H9 (cell line): ENCODE measurements at regions not wholly inside any gene's neighbourhood (a gene's known extent, or its start where the extent isn't known, plus 50 kb on each side); places are given as distances from the start of the nearest gene placed in this dataset.

Experiments
- DNase-seq: peaks from one replicate; pipeline ENCODE4 v3.0.0-alpha.2; 2017
- H2AFZ ChIP-seq: one replicate; pipeline ENCODE4 v1.6.1; 2013; ENCODE audit warnings: mild to moderate bottlenecking, low read length, control low read depth, moderate library complexity
- H2AK5ac ChIP-seq: 2 replicates; pipeline ENCODE4 v1.6.1; 2013; ENCODE audit warnings: low read length, control low read depth, mixed read lengths; ENCODE audit not compliant: insufficient read length
- H2BK120ac ChIP-seq: one replicate; pipeline ENCODE4 v1.6.1; 2013; ENCODE audit warnings: low read depth, mild to moderate bottlenecking, low read length, control low read depth, inconsistent platforms; ENCODE audit not compliant: poor library complexity, severe bottlenecking
- H2BK12ac ChIP-seq: 2 replicates; pipeline ENCODE4 v1.6.1; 2013; ENCODE audit warnings: low read length, control low read depth, mixed read lengths, low read depth; ENCODE audit not compliant: insufficient read length
- H2BK15ac ChIP-seq: 2 replicates; pipeline ENCODE4 v1.6.1; 2013; ENCODE audit warnings: low read depth, low read length, control low read depth
- H2BK20ac ChIP-seq: one replicate; pipeline ENCODE4 v1.6.1; 2013; ENCODE audit warnings: low read depth, mild to moderate bottlenecking, low read length, control low read depth, inconsistent platforms; ENCODE audit not compliant: poor library complexity, severe bottlenecking
- H2BK5ac ChIP-seq: 2 replicates; pipeline ENCODE4 v1.6.1; 2013; ENCODE audit warnings: low read length, control low read depth, mixed read lengths; ENCODE audit not compliant: insufficient read length
- H3K14ac ChIP-seq: 2 replicates; pipeline ENCODE4 v1.6.1; 2013; ENCODE audit warnings: low read length, control low read depth; ENCODE audit not compliant: insufficient read depth
- H3K18ac ChIP-seq: 2 replicates; pipeline ENCODE4 v1.6.1; 2013; ENCODE audit warnings: low read depth, mild to moderate bottlenecking, mixed read lengths, low read length, control low read depth; ENCODE audit not compliant: insufficient read length
- H3K23ac ChIP-seq: 2 replicates; pipeline ENCODE4 v1.6.1; 2013; ENCODE audit warnings: low read length, control low read depth, mixed read lengths, low read depth; ENCODE audit not compliant: insufficient read length
- H3K23me2 ChIP-seq: 2 replicates; pipeline ENCODE4 v1.6.1; 2013; ENCODE audit warnings: low read depth, mild to moderate bottlenecking, mixed read lengths, low read length, control low read depth; ENCODE audit not compliant: insufficient read length, poor library complexity, severe bottlenecking
- H3K27ac ChIP-seq: 2 replicates; pipeline ENCODE4 v1.5.1; 2013; ENCODE audit warnings: low read length, control low read depth, mixed read lengths, low read depth; ENCODE audit not compliant: insufficient read length
- H3K27me3 ChIP-seq: 2 replicates; pipeline ENCODE4 v1.6.1; 2013; ENCODE audit warnings: low read length, control low read depth, inconsistent platforms; ENCODE audit not compliant: insufficient read depth
- H3K4ac ChIP-seq: 2 replicates; pipeline ENCODE4 v1.6.1; 2013; ENCODE audit warnings: low read depth, mild to moderate bottlenecking, control low read depth, inconsistent platforms, low read length, moderate library complexity
- H3K4me1 ChIP-seq: 2 replicates; pipeline ENCODE4 v1.6.1; 2013; ENCODE audit warnings: low read length, control low read depth, inconsistent platforms; ENCODE audit not compliant: insufficient read depth
- H3K4me2 ChIP-seq: 2 replicates; pipeline ENCODE4 v1.6.1; 2013; ENCODE audit warnings: low read length, control low read depth, mixed read lengths; ENCODE audit not compliant: insufficient read length, insufficient read depth
- H3K56ac ChIP-seq: 2 replicates; pipeline ENCODE4 v1.6.1; 2013; ENCODE audit warnings: low read depth, mild to moderate bottlenecking, mixed read lengths, low read length, control low read depth; ENCODE audit not compliant: insufficient read length
- H3K79me1 ChIP-seq: 2 replicates; pipeline ENCODE4 v1.6.1; 2013; ENCODE audit warnings: low read depth, mild to moderate bottlenecking, moderate library complexity, low read length, control low read depth, inconsistent platforms; ENCODE audit not compliant: insufficient read depth, poor library complexity, severe bottlenecking
- H3K79me2 ChIP-seq: 2 replicates; pipeline ENCODE4 v1.6.1; 2013; ENCODE audit warnings: low read length, control low read depth, inconsistent platforms; ENCODE audit not compliant: insufficient read depth
- H3K9ac ChIP-seq: 2 replicates; pipeline ENCODE4 v1.6.1; 2013; ENCODE audit warnings: low read length, control low read depth, mixed read lengths; ENCODE audit not compliant: insufficient read length; ENCODE audit errors: extremely low read depth
- H3K9me3 ChIP-seq: one replicate; pipeline ENCODE4 v1.6.1; 2013; ENCODE audit warnings: low read depth, low read length, inconsistent platforms; ENCODE audit not compliant: control insufficient read depth
- H3T11ph ChIP-seq: one replicate; pipeline ENCODE4 v1.6.1; 2013; ENCODE audit warnings: mild to moderate bottlenecking, low read length, control low read depth, inconsistent platforms
- H4K20me1 ChIP-seq: one replicate; pipeline ENCODE4 v1.6.1; 2013; ENCODE audit not compliant: control insufficient read depth, insufficient read length, insufficient read depth
- H4K5ac ChIP-seq: 2 replicates; pipeline ENCODE4 v1.6.1; 2013; ENCODE audit warnings: low read depth, mild to moderate bottlenecking, mixed read lengths, low read length, control low read depth; ENCODE audit not compliant: insufficient read length
- H4K8ac ChIP-seq: replicated peaks from 2 replicates; pipeline ENCODE4 v1.6.1; 2013; ENCODE audit warnings: low read length, control low read depth, mixed read lengths, low read depth; ENCODE audit not compliant: insufficient read length
- H4K91ac ChIP-seq: 2 replicates; pipeline ENCODE4 v1.6.1; 2013; ENCODE audit warnings: low read depth, mild to moderate bottlenecking, moderate library complexity, mixed read lengths, low read length, control low read depth; ENCODE audit not compliant: insufficient read length
- H3K27ac Mint-ChIP-seq, 3 experiments: 2 replicates in 2 of 3; 3 replicates in 1 of 3; pipeline ENCODE4 v1.8.0; 2020 to 2021; ENCODE audit warnings: mixed read lengths in 3 of 3, mild to moderate bottlenecking in 1 of 3, moderate library complexity in 1 of 3
- H3K27me3 Mint-ChIP-seq: 2 replicates; pipeline ENCODE4 v1.8.0; 2021; ENCODE audit warnings: low read depth, mild to moderate bottlenecking, moderate library complexity, mixed read lengths
- H3K36me3 Mint-ChIP-seq, 3 experiments: 2 replicates in 2 of 3; 3 replicates in 1 of 3; pipeline ENCODE4 v1.8.0; 2020 to 2021; ENCODE audit warnings: low read depth in 3 of 3, mixed read lengths in 3 of 3; ENCODE audit not compliant: insufficient read depth in 1 of 3
- H3K4me1 Mint-ChIP-seq, 2 experiments: 2 replicates each; pipeline ENCODE4 v1.8.0; 2020; ENCODE audit warnings: mixed read lengths in 2 of 2
- H3K4me3 Mint-ChIP-seq, 2 experiments: 2 replicates in 1 of 2; 3 replicates in 1 of 2; pipeline ENCODE4 v1.8.0; 2020 to 2021; ENCODE audit warnings: mild to moderate bottlenecking in 2 of 2, mixed read lengths in 2 of 2, moderate library complexity in 1 of 2
- H3K9me3 Mint-ChIP-seq, 2 experiments: 2 replicates in 1 of 2; 3 replicates in 1 of 2; pipeline ENCODE4 v1.8.0; 2020; ENCODE audit warnings: mild to moderate bottlenecking in 2 of 2, mixed read lengths in 2 of 2, moderate library complexity in 1 of 2
- WGBS: extraction: QIAGEN DNeasy Blood & Tissue Kit; methylation state at CpG from one replicate; pipeline ENCODE4 v1.1.7; 2013; ENCODE audit warnings: missing lambda C conversion rate, low lambda C conversion rate, mixed read lengths; ENCODE audit not compliant: insufficient read length; ENCODE audit errors: extremely low coverage; 5-methylcytosine and 5-hydroxymethylcytosine counted together
- TF ChIP-seq, protein P1 (sequence below): fragments of 200-600 bp; sonication (generic); conservative IDR thresholded peaks from 3 replicates; pipeline ENCODE4 v1.8.0; 2021; ENCODE audit warnings: antibody characterized with exemption, mild to moderate bottlenecking

DNA sequence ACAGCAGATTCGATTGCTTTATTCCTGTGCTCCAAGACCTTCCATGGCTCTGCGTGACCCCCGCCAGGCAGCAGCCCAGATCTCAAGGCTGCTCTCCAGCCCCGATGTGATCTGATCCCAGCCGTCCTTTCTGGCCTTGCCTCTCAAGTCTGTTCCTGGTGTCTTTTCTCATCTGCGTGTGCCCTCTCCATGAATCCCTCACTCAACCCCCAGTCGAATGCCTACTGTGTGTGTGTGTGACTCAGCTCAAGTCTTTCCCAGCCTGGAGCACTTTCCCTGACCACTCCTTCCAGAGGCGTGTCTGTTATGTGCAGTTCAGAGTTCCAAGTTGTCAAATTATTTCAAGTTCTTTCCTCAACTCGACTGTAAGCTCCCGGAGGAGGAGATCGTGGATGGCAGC is 64.0 kb downstream of the MRM1 start:
- H3K36me3 Mint-ChIP-seq: no peaks in the 10 kb centered on the region; a peak in 1 of 7 replicates
- Histone ChIP-seq H2BK120ac (no peak overlapping the region), H4K20me1 (no peaks in the 10 kb centered on the region), H3K9me3 (no peaks in the 10 kb centered on the region), H3K56ac (no peak overlapping the region), H3K79me2 (no peaks in the 10 kb centered on the region), H2BK20ac (no peak overlapping the region), H3K27ac (no peak overlapping the region), H3K14ac (no peak overlapping the region), H3K4me1 (no peaks in the 10 kb centered on the region), H4K5ac (no peak overlapping the region), H4K8ac (no peak overlapping the region), H3K27me3 (no peaks in the 10 kb centered on the region), H2BK5ac (no peak overlapping the region), H3K23ac (no peak overlapping the region), H3K23me2 (no peaks in the 10 kb centered on the region), H2AK5ac (no peak overlapping the region), H3K4me2 (no peak overlapping the region), H3K79me1 (no peaks in the 10 kb centered on the region), H2BK15ac (no peak overlapping the region), H3T11ph (no peak overlapping the region), H2BK12ac (no peak overlapping the region), H4K91ac (no peak overlapping the region), H3K4ac (no peak overlapping the region), H3K18ac (no peak overlapping the region), H2AFZ (no peak overlapping the region), H3K9ac (no peak overlapping the region)
- peaks cover 17% of the 10 kb centered on the region for H3K27me3 Mint-ChIP-seq
- peak overlapping the region in 1 of 3 experiments; percentile 12; a peak in 2 of 7 replicates for H3K27ac Mint-ChIP-seq
- DNase-seq: no peak
- no peaks in the 10 kb centered on the region for H3K9me3 Mint-ChIP-seq
- no CpG with 5 or more reads among the region's 11 CpGs for WGBS
- H3K4me3 Mint-ChIP-seq: no peak overlapping the region
- H3K4me1 Mint-ChIP-seq: peaks cover 4 to 8% of the 10 kb centered on the region in 2 experiments; a peak in 3 of 4 replicates
- TF ChIP-seq, protein P1, sequence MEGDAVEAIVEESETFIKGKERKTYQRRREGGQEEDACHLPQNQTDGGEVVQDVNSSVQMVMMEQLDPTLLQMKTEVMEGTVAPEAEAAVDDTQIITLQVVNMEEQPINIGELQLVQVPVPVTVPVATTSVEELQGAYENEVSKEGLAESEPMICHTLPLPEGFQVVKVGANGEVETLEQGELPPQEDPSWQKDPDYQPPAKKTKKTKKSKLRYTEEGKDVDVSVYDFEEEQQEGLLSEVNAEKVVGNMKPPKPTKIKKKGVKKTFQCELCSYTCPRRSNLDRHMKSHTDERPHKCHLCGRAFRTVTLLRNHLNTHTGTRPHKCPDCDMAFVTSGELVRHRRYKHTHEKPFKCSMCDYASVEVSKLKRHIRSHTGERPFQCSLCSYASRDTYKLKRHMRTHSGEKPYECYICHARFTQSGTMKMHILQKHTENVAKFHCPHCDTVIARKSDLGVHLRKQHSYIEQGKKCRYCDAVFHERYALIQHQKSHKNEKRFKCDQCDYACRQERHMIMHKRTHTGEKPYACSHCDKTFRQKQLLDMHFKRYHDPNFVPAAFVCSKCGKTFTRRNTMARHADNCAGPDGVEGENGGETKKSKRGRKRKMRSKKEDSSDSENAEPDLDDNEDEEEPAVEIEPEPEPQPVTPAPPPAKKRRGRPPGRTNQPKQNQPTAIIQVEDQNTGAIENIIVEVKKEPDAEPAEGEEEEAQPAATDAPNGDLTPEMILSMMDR: no peak
